ENCODE measurements at regions not wholly inside any gene's neighbourhood (a gene's known extent, or its start where the extent isn't known, plus 50 kb on each side); places are given as distances from the start of the nearest gene placed in this dataset.

DNA sequence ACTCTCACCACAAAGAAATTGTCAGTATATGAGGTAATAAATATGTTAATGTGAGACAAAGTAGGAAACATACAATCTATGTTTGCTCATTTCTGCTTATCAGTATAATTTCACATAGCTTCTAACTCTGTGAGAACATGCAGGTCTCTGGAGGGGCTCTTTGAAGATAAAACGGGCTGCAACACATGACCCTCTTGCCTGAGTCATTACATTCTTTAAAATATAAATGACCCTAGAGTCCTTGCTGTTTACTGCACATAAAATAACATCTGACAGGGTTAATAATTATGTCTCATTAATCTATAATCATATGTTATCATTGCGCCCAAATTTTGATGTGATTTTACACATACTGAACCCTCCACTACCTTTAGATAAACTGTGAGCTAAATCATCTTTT lies 681.5 kb downstream of the ARAP2 start:
- no peak for DNase-seq

DNA sequence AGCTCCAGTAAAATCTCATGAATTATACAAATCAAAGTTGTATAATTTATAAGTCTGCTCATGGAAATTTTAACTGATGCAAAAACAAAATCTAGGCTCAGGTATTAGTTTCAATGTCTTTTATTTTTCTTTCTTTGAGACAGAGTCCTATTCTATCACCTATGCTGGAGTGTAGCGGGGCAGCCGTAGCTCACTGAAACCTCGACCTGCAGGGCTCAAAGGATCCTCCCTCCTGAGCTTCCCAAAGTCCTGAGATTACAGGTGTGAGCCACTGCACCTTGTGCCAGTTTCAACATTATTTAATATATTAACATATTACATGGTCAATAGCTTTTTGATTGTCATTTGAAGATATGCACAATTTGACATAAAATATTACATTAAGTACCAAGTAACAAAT lies 678.7 kb downstream of the ARAP2 start:
- no peak for DNase-seq

DNA sequence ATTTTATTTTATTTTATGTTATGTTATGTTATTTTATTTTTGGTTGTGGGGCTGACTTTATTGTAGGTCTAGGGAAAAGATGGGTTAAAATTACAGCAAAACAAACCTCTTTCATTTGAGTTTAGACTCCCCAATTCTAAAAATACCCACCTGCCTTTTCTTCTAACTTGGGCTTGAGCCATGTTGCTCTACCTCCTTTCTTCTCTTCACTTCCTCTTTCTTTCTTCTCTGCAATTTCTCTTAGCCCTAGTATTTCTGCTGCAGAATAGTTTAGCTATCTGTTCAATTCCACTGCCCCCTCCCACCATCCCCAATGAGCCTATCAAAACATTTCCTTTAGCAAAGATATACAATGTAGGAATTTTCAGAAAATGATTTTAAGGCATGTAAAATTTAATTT lies 653.3 kb downstream of the ARAP2 start:
- no peak for DNase-seq

DNA sequence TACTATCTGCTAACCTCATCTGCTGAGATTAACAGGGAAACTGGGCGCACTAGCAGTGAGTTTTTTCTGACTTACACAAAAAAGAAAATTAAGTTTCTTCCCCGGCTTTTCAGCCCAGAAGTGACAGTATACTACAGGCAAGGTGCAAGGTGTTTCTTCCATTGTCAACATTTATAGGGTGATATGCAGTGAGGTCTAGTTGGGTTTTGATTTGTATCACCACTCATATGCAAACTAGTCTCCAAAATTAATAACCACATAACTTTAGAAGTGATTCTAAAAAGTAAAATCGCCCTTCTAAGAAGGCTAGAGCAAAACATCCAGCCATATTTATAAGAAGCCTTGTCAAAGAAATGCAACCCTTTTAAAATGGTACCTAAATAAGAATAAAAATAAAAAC lies 640.1 kb downstream of the ARAP2 start:
- DNase-seq, result no peak

DNA sequence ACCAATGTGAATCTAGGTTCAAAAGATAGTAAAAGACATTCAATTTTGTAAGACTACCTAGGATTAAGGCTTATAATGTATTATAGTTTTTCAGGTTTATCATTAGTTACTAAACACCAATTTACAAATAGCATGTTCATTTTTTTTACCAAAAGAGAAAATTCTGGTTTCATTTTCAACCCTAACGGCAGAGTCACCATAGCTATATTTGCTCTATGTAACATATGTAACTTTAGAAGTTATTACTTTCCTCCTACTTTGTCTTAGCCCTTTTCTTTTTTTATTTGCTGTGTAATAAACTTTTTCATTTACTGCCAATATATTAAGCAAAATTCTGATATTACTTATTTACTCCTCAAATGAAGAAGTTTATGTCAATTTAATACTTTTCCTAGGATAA lies 639.6 kb downstream of the ARAP2 start:
- DNase-seq, result no peak

DNA sequence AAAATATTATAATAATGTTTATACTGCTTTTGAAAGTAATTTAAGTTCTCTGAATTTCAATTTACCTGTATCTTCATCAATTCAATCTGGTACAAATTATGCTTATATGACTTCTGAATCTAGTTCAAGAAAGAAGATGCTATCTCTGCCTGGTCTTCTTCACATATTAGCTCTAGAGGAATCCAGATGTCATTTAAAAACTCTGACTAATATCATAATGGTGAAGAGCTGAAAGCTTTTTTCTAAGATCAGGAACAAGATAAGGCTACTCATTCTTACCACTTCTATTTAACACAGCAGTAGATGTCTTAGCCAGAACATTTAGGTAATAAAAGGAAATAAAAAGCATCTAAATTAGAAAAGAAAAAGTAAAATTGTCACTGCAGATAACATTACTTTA lies 636.1 kb downstream of the ARAP2 start:
- no peak for DNase-seq

DNA sequence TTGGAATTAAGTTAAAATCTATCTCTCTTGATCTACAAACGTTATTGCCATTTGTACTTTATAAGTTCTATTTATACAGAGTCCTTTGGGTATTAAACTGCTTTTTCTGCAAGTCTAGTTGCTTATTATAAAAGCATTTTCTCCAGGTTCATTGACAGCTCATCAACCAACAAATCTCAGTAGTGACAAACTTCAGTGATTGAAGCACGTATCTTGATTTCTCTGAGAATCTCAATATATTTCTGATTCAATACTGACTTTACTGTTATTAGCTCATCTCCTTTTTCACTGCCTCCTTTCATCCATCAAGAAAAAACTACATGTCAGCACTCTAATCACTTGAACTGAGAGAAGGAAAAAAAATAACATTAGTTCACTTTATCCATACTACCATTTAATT lies 630.2 kb downstream of the ARAP2 start:
- DNase-seq, result no peak

DNA sequence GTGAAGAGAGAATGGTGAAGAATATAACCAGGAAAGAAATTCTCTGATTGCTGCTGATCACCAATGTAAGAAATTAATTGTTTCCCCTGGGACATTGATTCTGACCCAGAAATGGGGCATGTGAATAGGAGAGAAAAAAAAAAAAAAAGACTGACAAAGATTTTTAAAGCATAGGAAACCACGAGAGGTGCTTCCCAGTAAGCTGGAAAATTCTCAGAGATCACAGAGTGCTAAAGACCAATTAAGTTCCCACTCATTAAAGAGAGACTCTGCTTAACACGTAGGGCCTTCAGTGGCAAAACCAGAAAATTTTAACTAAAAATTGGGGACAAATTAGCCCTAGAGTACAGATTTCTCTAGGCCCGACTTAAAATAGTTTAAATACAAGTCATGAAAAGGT lies 604.4 kb downstream of the ARAP2 start:
- DNase-seq, result no peak

DNA sequence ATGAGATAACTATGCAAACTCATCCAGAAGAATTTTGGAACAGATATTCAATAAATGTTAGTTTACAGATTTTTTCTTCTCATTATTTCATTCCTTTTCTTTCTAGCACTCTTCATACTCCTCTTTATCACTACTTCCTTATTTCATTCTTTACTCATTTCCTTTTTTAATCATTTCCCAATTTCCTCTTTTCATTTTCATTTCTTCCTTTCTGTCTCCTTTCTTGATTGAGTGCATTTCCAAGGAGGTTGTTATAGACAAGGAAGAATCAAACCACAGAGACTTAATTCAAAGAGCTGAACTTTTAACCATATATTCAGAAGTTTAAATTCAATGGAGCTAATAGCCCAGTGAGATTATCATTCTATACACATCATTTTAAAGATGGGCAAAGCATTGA lies 600.7 kb downstream of the ARAP2 start:
- no peak for DNase-seq

DNA sequence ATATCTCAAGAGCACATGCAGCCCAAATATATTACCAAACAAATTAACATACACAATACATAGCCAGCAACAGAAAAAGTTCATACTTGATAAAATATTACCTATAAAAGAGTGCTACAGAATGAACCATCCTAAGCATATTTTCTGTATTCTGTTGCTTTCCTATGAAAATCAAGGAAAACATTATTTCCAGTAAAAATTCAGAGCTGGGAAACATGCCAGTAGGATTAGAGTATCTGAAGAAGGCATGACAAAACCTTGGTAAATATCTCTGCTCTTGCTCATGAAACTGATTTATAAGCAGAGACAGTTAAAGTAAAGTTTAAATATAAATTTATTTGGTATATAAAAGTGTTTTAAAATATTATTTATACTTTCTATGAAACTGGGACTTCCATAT lies 599.7 kb downstream of the ARAP2 start:
- no peak for DNase-seq

DNA sequence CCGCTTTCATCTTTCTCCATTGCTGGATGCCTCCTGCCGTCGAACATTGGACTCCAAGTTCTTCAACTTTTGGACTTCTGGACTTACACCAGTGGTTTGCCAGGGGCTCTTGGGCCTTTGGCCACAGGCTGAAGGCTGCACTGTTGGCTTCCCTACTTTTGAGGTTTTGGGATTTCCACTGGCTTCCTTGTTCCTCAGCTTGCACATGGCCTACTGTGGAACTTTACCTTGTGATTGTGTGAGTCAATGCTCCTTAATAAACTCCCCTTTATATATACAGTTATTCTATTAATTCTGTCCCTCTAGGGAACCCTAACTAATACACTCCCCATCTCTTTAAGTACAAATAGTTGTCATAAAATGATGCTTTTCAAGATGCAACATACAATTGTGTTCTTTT lies 595.3 kb downstream of the ARAP2 start:
- DNase-seq, result no peak

DNA sequence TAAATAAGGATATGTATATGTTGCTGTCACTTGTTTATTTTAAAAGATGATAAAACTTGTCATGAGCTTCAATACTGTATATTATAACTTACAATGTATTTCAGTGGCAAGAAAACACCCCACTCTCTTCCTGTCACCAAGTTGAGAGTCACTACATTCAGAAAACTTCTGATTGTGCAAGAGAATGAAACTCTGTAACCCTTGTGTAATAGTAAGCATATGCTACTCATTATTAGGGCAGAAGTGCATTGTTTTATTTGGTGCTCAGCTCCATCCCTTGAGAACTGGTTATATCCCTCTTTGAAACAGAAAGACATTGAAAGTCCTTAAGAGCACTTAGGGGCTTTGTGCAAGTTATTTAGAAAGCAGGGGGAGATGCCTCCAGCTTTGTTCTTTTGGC lies 594.5 kb downstream of the ARAP2 start:
- no peak for DNase-seq

DNA sequence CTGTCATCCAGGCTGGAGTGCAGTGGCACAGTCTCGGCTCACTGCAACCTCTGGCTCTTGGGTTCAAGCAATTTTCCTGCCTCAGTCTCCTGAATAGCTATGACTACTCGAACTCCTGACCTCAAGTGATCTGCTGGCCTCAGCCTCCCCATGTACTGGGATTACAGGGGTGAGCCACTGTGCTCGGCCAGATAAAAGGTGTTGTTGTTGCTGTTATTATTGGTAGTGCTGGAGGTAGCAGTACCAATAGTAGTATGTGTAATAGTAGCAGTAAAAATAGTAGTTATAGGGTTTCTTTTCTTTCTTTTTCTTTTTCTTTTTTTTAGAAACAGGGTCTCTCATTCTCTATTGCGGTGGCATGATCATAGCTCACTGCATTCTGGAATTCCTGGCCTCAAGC lies 592.1 kb downstream of the ARAP2 start:
- DNase-seq, result no peak

DNA sequence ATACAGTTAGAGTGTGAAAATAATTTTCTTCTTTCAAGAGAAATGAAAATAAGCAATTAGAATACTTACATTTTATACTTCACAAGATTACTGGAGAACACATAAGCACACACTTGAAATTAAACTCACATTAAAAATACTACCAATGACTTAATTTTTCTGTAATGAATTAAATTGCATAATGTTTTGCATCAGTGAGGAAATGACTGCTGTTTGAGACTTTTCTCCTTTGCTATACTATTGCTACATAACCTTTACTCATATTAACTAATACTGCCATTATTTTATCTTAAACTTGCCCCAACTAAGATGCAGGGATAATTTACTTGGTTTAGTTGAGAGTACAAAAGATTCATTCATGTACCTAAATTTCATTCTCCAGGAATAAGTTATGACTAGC lies 590.9 kb downstream of the ARAP2 start:
- DNase-seq, result no peak

DNA sequence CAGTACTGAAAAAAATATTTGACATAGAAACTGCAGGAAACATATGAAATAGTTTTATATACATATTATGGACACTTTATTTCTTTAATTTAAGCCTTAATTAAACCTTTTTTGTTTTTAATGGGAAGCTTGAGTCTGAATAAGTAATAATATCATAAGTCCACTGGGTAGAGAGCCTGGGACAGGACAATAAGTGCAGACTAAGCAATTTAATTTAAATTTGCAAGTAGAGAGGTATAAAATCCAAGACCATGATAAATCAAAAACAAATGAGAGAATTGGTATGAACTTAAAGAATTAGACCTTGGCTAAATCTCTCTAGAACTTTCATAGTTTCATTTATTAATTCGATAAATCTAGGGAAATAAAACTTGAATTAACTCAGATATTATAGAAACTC lies 571.2 kb downstream of the ARAP2 start:
- DNase-seq, result no peak

DNA sequence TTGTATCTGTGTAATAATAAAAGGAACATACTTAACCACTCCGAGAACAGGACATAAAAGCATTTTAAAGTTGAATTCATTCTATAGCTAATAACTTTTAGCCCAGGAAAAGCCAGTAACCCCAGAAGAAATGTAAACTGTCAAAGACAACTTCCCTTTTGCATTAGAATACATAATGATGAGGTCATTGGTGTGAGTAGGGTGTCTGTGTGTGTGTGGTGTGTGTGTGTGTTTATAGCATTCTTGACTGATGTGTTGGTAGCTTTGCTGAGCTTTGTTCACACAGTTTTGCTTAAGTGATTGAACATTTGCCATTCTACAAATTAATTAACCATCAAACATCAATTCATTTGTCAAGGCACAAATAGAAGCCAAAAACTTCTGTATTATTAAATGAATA lies 559.6 kb downstream of the ARAP2 start:
- DNase-seq, result no peak

DNA sequence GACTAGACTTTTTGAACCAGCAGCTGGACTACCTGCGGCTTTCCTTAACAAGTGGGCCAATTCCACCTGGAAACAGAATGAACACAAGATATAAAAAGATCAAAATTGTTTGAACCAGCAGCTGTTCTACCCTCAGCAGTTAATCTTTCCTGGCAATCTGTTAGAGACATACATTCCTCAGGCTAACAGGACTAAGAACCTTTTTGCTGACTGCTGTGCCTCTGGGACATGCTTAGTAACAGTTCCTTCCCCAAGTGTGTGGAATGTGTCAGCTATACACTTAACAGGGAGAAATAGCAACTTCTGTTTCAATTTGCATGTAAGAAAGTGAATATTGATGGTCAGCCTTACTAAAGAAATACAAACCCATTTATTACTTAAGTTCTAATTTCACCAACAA lies 554.4 kb downstream of the ARAP2 start:
- DNase-seq, result no peak

DNA sequence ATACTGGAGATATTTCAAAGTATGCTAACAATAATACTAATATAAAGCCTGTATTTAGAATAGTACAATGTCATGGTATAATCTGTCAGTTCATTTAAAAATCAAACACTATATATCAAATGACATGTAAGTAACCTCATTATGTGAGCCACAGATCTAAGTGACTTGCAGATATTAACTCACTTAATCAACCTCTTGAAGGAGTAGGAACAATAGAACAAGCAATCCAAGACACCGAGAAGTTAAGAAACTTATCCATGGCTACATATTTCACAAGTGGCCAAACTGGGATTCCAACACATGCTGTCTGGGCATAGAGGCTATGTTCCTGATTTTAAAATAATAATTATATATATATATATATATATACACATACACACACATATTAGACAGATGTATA lies 554.0 kb downstream of the ARAP2 start:
- no peak for DNase-seq

DNA sequence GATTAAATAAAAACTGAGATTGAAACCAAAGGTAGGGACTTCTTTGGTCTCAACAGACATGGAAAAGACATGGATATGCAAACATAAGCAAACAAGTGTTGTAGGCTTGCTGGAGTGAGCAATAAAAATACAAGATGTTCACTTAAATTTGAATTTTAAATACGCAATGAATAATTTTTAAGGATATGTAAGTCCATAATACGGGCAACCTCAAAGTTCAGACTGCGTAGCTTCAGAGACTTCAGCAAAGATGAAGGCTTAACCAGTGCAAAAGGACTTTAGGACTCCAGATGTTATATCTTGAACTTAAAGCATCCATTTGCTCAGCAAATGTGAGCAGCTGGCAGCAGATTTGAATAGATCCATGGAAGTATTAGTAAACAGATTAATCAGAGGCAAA lies 549.3 kb downstream of the ARAP2 start:
- no peak for DNase-seq

DNA sequence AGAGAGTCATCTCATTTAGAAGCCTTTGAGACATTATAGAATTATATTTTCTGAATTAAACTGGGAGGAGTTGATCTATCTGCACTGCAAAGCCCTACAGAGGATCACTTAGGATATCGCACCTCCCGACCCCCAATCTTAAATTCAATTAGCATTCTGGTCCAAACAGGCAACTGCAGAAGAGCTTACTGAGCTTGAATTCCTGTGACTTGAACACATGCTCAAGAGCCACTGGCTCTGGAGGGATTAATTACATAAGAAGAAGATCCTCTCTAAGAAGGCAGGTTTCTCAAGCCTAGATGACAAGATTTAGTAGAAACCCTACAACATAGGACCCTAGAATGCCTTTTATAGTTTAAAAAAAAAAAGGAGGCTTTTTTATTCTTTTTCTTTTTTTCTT lies 548.9 kb downstream of the ARAP2 start:
- no peak for DNase-seq

DNA sequence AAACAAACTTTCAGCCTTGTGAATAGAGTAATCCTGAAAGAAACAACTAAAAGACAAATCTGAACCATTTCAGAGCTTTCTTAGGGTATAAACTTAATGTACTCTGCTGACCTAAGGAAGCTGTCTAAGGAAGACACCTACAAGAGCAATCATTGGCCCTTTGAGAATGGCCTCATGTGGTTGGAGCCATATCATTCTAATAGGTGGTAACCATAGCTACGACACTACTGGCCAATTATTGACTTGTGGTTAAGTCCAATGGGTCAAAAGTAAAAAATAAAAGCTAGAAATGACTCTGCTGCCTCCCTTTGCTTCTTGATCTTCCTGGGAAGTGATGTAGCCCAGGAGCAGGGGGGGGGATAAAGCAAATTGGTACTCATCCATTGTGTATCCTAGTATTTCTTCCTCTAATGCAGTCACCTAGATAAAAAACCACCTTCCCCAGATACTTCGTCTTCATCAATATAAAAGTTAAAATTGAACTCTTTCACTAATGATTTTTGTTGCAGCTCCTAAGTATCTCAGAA lies 547.0 kb downstream of the ARAP2 start:
- no peak for DNase-seq

DNA sequence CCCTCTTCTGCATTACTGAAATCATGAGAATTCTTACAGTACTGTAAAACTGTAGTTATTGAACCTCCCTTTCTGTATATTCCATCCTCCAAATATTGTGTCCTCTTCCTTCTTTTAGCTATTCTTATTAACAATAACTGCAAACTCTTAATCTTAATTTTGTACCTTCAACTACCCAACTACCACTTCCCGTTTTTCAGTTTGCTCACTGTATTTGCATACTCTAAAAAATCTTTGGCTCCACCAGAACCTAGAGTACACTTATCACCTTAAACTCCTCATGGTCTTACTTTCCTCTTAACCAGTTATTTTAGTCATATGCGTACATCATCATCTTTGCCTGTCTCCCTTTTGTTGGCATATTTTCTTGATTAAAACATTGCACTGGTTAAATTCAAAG lies 543.7 kb downstream of the ARAP2 start:
- DNase-seq, result no peak

DNA sequence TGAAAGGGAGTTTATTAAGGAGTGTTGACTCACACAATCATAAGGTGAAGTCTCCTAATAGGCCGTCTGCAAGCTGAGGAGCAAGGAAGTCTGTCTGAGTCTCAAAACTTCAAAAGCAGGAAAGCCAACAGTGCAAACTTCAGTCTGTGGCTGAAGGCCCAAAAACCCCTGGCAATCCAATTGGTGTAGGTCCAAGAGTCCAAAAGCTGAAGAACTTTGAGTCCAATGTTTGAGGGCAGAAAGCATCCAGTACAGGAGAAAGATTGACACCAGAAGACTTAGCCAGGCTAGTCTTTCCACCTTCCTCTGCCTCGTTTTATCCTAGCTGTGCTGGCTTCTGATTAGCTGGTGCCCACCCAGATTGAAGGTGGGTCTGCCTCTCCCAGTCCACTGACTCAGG lies 535.2 kb downstream of the ARAP2 start:
- no peak for DNase-seq

DNA sequence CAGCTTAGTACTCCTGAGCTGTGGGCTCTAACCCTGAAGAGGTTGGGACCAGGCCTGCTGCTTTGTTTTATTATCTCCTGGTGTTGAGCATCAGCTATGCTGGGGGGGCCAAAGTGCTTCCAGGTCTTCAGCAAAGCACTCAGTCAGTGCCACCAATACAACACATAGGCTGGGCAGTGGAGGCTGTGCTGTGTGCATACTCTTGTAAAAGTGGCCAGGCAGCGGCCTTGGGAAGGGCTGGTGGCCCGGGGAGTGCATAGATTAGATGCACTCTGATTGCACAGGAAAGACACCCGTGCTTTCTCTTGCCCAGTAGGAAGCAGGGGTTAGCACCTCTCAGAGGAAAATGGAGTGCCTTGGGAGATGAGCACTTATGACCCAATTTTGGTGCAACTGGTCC lies 534.0 kb downstream of the ARAP2 start:
- no peak for DNase-seq

DNA sequence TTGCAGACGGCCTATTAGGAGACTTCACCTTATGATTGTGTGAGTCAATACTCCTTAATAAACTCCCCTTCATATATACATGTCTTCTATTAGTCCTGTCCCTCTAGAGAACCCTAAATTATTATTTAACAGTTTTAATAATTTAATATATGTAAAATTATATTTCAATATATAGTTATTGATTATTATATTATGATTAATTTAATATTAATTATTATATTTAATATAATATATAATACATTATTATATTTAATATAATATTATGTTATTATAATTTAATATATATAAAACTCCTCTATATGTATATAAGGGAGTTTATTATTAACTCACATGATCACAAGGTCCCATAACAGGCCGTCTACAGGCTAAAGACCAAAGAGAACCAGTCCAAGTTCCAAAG lies 533.2 kb downstream of the ARAP2 start:
- no peak for DNase-seq

DNA sequence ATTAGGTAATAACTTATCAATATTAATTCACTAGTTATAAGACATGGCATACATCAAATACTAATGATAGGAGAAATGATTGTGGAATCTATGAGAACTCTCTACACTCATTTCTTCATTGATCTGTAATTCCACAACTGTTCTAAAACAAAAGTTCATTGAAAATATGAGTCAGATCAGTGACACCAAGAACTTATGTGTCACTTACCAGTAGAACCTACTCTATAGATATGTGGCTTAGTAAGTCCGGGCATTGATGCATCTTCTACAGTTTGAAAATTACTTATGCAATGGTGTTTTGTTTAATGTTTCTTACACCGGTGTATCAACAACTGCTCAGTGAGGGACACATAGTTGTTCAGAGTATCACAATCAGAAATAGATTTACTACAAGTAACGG lies 520.3 kb downstream of the ARAP2 start:
- no peak for DNase-seq

All from NCI-H2029 treated with DMSO at 0.1 percent for 48 hours (cell line).